ENCODE measurements at regions not wholly inside any gene's neighbourhood (a gene's known extent, or its start where the extent isn't known, plus 50 kb on each side); places are given as distances from the start of the nearest gene placed in this dataset.

- H3K4me3 Mint-ChIP-seq = no peak overlapping the region
- no peak overlapping the region for H2AFZ ChIP-seq (replicated peaks)
- H3K4me2 ChIP-seq = no peak overlapping the region
- H3F3A ChIP-seq (ENCODE audit: low read depth) = no peaks in the 10 kb centered on the region
- H3K36me3 Mint-ChIP-seq = no peaks in the 10 kb centered on the region
- no peak for TF ChIP-seq EZH2phosphoT487 (IDR thresholded peaks at IDR 0.05)
- no peak for TF ChIP-seq CTCF (IDR thresholded peaks at IDR 0.05)
- no peak for TF ChIP-seq EZH2 (IDR thresholded peaks at IDR 0.05)
- no peak overlapping the region for H3K4me3 ChIP-seq
- H3K27ac ChIP-seq = no peak overlapping the region
- no peaks in the 10 kb centered on the region for H3K36me3 ChIP-seq
- H3K4me1 ChIP-seq = no peaks in the 10 kb centered on the region
- H3K9me3 Mint-ChIP-seq = no peaks in the 10 kb centered on the region
- peaks cover 3% of the 10 kb centered on the region for H3K27me3 Mint-ChIP-seq (ENCODE audit: insufficient read depth, low read depth)
- no peaks in the 10 kb centered on the region for H3K4me1 Mint-ChIP-seq
- no peak for DNase-seq (ENCODE audit: low spot score)
- H3K79me2 ChIP-seq (ENCODE audit: low read depth) = no peaks in the 10 kb centered on the region
- H3K27ac Mint-ChIP-seq = no peak overlapping the region
- H3K9ac ChIP-seq = no peak overlapping the region
- no peaks in the 10 kb centered on the region for H4K20me1 ChIP-seq (ENCODE audit: low read depth)
- no peaks in the 10 kb centered on the region for H3K27me3 ChIP-seq
- no peaks in the 10 kb centered on the region for H3K9me3 ChIP-seq (ENCODE audit: low read depth)
Measured at GRCh38 chr2:40725040-40725439, 273.1 kb upstream of the SLC8A1 start.

GRCh38 chr2:40725950-40726349, 274.1 kb upstream of the SLC8A1 start:
- H3K4me2 ChIP-seq = no peak overlapping the region
- no peaks in the 10 kb centered on the region for H3K36me3 Mint-ChIP-seq
- no peak overlapping the region for H3K27ac ChIP-seq
- H3K79me2 ChIP-seq (ENCODE audit: low read depth) = no peaks in the 10 kb centered on the region
- peaks cover 3% of the 10 kb centered on the region for H3K27me3 Mint-ChIP-seq (ENCODE audit: insufficient read depth, low read depth)
- no peak for TF ChIP-seq CTCF (IDR thresholded peaks at IDR 0.05)
- no peak for TF ChIP-seq EZH2phosphoT487 (IDR thresholded peaks at IDR 0.05)
- TF ChIP-seq EZH2 (IDR thresholded peaks at IDR 0.05) = no peak
- DNase-seq (ENCODE audit: low spot score) = no peak
- H3K9ac ChIP-seq = no peak overlapping the region
- no peaks in the 10 kb centered on the region for H3K4me1 ChIP-seq
- H3K4me3 ChIP-seq = no peak overlapping the region
- H3K27ac Mint-ChIP-seq = no peak overlapping the region
- H3K36me3 ChIP-seq = no peaks in the 10 kb centered on the region
- no peaks in the 10 kb centered on the region for H3K9me3 ChIP-seq (ENCODE audit: low read depth)
- H2AFZ ChIP-seq (replicated peaks) = no peak overlapping the region
- no peaks in the 10 kb centered on the region for H3K9me3 Mint-ChIP-seq
- H3K27me3 ChIP-seq = no peaks in the 10 kb centered on the region
- H3F3A ChIP-seq (ENCODE audit: low read depth) = no peaks in the 10 kb centered on the region
- no peaks in the 10 kb centered on the region for H4K20me1 ChIP-seq (ENCODE audit: low read depth)
- no peaks in the 10 kb centered on the region for H3K4me1 Mint-ChIP-seq
- H3K4me3 Mint-ChIP-seq = no peak overlapping the region

- no peak for DNase-seq (ENCODE audit: low spot score)
- Mint-ChIP-seq H3K9me3 (no peaks in the 10 kb centered on the region), H3K36me3 (no peaks in the 10 kb centered on the region), H3K27ac (no peak overlapping the region), H3K27me3 (ENCODE audit: insufficient read depth, low read depth) (no peaks in the 10 kb centered on the region), H3K4me1 (no peaks in the 10 kb centered on the region), H3K4me3 (no peak overlapping the region)
- Histone ChIP-seq H3K4me2 (no peak overlapping the region), H3K27me3 (no peaks in the 10 kb centered on the region), H3K79me2 (ENCODE audit: low read depth) (no peaks in the 10 kb centered on the region), H4K20me1 (ENCODE audit: low read depth) (no peaks in the 10 kb centered on the region), H3K9me3 (ENCODE audit: low read depth) (no peaks in the 10 kb centered on the region), H3K9ac (no peak overlapping the region), H2AFZ (replicated peaks) (no peak overlapping the region), H3K36me3 (no peaks in the 10 kb centered on the region), H3F3A (ENCODE audit: low read depth) (no peaks in the 10 kb centered on the region), H3K27ac (no peak overlapping the region), H3K4me3 (no peak overlapping the region), H3K4me1 (no peaks in the 10 kb centered on the region)
- TF ChIP-seq EZH2 (IDR thresholded peaks at IDR 0.05) = no peak
- TF ChIP-seq EZH2phosphoT487 (IDR thresholded peaks at IDR 0.05) = no peak
- TF ChIP-seq CTCF (IDR thresholded peaks at IDR 0.05) = no peak
Measured at GRCh38 chr2:40734797-40735196, 282.9 kb upstream of the SLC8A1 start.

- no peak overlapping the region for H3K27ac Mint-ChIP-seq
- no peak overlapping the region for H3K4me2 ChIP-seq
- H3K4me1 ChIP-seq = no peaks in the 10 kb centered on the region
Measured at GRCh38 chr2:40737180-40737579, 285.3 kb upstream of the SLC8A1 start.

More at GRCh38 chr2:40737180-40737579, 285.3 kb upstream of the SLC8A1 start:
- Histone ChIP-seq H3K27ac (no peak overlapping the region), H3K79me2 (ENCODE audit: low read depth) (no peaks in the 10 kb centered on the region), H2AFZ (replicated peaks) (no peak overlapping the region), H3K36me3 (no peaks in the 10 kb centered on the region), H3F3A (ENCODE audit: low read depth) (no peaks in the 10 kb centered on the region), H3K4me3 (no peak overlapping the region), H3K9me3 (ENCODE audit: low read depth) (no peaks in the 10 kb centered on the region), H4K20me1 (ENCODE audit: low read depth) (no peaks in the 10 kb centered on the region), H3K27me3 (no peaks in the 10 kb centered on the region), H3K9ac (no peak overlapping the region)
- Mint-ChIP-seq H3K27me3 (ENCODE audit: insufficient read depth, low read depth) (no peaks in the 10 kb centered on the region), H3K36me3 (no peaks in the 10 kb centered on the region), H3K9me3 (no peaks in the 10 kb centered on the region), H3K4me3 (no peak overlapping the region), H3K4me1 (no peaks in the 10 kb centered on the region)
- TF ChIP-seq CTCF (IDR thresholded peaks at IDR 0.05) (no peak), EZH2phosphoT487 (IDR thresholded peaks at IDR 0.05) (no peak), EZH2 (IDR thresholded peaks at IDR 0.05) (no peak)
- DNase-seq (ENCODE audit: low spot score) = no peak

All from neural progenitor cell (in vitro differentiated cells).